Fibroblast of villous mesenchyme (primary cell): ENCODE measurements at regions not wholly inside any gene's neighbourhood (a gene's known extent, or its start where the extent isn't known, plus 50 kb on each side); places are given as distances from the start of the nearest gene placed in this dataset.

Source experiments
- DNase-seq: peaks from one replicate; pipeline ENCODE4 v3.0.0-alpha.2; 2010; ENCODE audit warnings: low read depth
- H3K4me3 ChIP-seq: 2 replicates; pipeline ENCODE4 v1.5.1; 2011; ENCODE audit warnings: low read depth, mild to moderate bottlenecking, low read length
- CTCF ChIP-seq: IDR thresholded peaks from 2 replicates; pipeline ENCODE4 v1.5.1; 2012; ENCODE audit warnings: low read depth, mild to moderate bottlenecking, low read length; ENCODE audit not compliant: insufficient read depth

- no peak overlapping the region for H3K4me3 ChIP-seq
- no peak for TF ChIP-seq CTCF
- no peak for DNase-seq
These were observed 339.1 kb upstream of the GALNT5 start for GRCh38 chr2:156918410-156918809.

- no peak for TF ChIP-seq CTCF
- no peak for DNase-seq
- H3K4me3 ChIP-seq: no peak overlapping the region
These were observed 327.1 kb upstream of the GALNT5 start for GRCh38 chr2:156930423-156930822.

GRCh38 chr2:156933645-156934225 lies 323.8 kb upstream of the GALNT5 start:
- DNase-seq: no peak
- no peak overlapping the region for H3K4me3 ChIP-seq
- no peak for TF ChIP-seq CTCF

- DNase-seq: no peak
- no peak overlapping the region for H3K4me3 ChIP-seq
- TF ChIP-seq CTCF: no peak
These were observed 321.9 kb upstream of the GALNT5 start for GRCh38 chr2:156935616-156936015.

GRCh38 chr2:156937430-156937829 lies 320.1 kb upstream of the GALNT5 start:
- no peak for DNase-seq
- no peak overlapping the region for H3K4me3 ChIP-seq
- TF ChIP-seq CTCF: no peak

- TF ChIP-seq CTCF: no peak
- no peak for DNase-seq
- H3K4me3 ChIP-seq: no peak overlapping the region
These were observed 312.6 kb upstream of the GALNT5 start for GRCh38 chr2:156944871-156945270.

GRCh38 chr2:156947261-156947660 lies 310.2 kb upstream of the GALNT5 start:
- DNase-seq: no peak
- no peak overlapping the region for H3K4me3 ChIP-seq
- no peak for TF ChIP-seq CTCF
